ENCODE measurements at regions not wholly inside any gene's neighbourhood (a gene's known extent, or its start where the extent isn't known, plus 50 kb on each side); places are given as distances from the start of the nearest gene placed in this dataset.

DNA sequence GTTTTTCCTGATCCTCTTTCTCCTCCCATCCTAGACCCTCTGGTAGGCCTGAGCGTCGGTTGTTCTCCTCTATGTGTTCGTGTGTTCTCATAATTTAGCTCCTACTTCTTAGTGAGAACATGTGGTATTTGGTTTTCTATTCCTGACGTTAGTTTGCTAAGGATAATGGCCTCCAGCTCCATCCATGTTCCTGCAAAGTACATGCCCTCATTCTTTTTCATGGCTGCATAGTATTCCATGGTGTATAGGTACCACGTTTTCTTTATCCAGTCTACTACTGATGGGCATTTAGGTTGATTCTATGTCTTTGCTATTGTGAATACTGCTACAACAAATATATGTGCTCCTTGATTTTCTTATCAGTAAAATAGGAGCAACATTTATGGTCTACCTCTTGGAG is 146.8 kb upstream of the PTCHD1 start:
- Histone ChIP-seq H3K79me2 (ENCODE audit: control insufficient read depth, insufficient read depth, low read length) (no peaks in the 10 kb centered on the region), H3K27me3 (ENCODE audit: control insufficient read depth, extremely low read depth, insufficient read depth, low read length) (no peaks in the 10 kb centered on the region), H3K36me3 (ENCODE audit: control insufficient read depth in 2 of 2, extremely low read depth in 1 of 2, insufficient read depth in 2 of 2, low read length in 2 of 2) (no peaks in the 10 kb centered on the region), H3K9me3 (ENCODE audit: control insufficient read depth, low read depth, low read length) (no peaks in the 10 kb centered on the region), H4K20me1 (ENCODE audit: control insufficient read depth, extremely low read depth, insufficient read depth, low read length) (no peaks in the 10 kb centered on the region), H2AFZ (ENCODE audit: control insufficient read depth, low read length) (no peak overlapping the region), H3K4me1 (ENCODE audit: control insufficient read depth, extremely low read depth, insufficient read depth, low read length) (no peaks in the 10 kb centered on the region), H3K4me3 (ENCODE audit: control insufficient read depth in 2 of 3, extremely low read depth in 1 of 3, insufficient read depth in 2 of 3, low read depth in 1 of 3, low read length in 3 of 3) (no peak overlapping the region), H3K9me1 (ENCODE audit: control insufficient read depth, extremely low read depth, insufficient read depth, low read length) (no peaks in the 10 kb centered on the region), H3K9ac (ENCODE audit: control insufficient read depth, extremely low read depth, insufficient read depth, low read length) (no peak overlapping the region), H3K4me2 (ENCODE audit: control insufficient read depth, extremely low read depth, insufficient read depth, low read depth, low read length) (no peak overlapping the region), H3K27ac (ENCODE audit: control insufficient read depth, insufficient read depth, low read length) (no peak overlapping the region)
- FAIRE-seq, result no peak
- no peak for DNase-seq (ENCODE audit: low read depth, low spot score)
- TF ChIP-seq CTCF (optimal IDR thresholded peaks at IDR 0.05 in 1 of 3, IDR thresholded peaks at IDR 0.05 in 1 of 3, conservative IDR thresholded peaks at IDR 0.05 in 1 of 3; ENCODE audit: extremely low read depth in 1 of 3, insufficient read depth in 2 of 3, low read length in 3 of 3), result no peak
- TF ChIP-seq EZH2 (IDR thresholded peaks at IDR 0.05; ENCODE audit: low read length), result no peak
- dilution Hi-C loops (cut with MboI; ENCODE audit: extremely low pct_ligation_motif_present, low sequenced_read_pairs), result no loop called here

- no peaks in the 10 kb centered on the region for H3K9me1 ChIP-seq (ENCODE audit: control insufficient read depth, extremely low read depth, insufficient read depth, low read length)
- H4K20me1 ChIP-seq (ENCODE audit: control insufficient read depth, extremely low read depth, insufficient read depth, low read length), result no peaks in the 10 kb centered on the region
- H3K27ac ChIP-seq (ENCODE audit: control insufficient read depth, insufficient read depth, low read length), result no peak overlapping the region
- FAIRE-seq (no peak), DNase-seq (ENCODE audit: low read depth, low spot score) (no peak)
- dilution Hi-C loops (cut with MboI; ENCODE audit: extremely low pct_ligation_motif_present, low sequenced_read_pairs), result no loop called here
- no peak overlapping the region for H3K9ac ChIP-seq (ENCODE audit: control insufficient read depth, extremely low read depth, insufficient read depth, low read length)
- H3K4me1 ChIP-seq (ENCODE audit: control insufficient read depth, extremely low read depth, insufficient read depth, low read length), result no peaks in the 10 kb centered on the region
- H3K27me3 ChIP-seq (ENCODE audit: control insufficient read depth, extremely low read depth, insufficient read depth, low read length), result no peaks in the 10 kb centered on the region
- H2AFZ ChIP-seq (ENCODE audit: control insufficient read depth, low read length), result no peak overlapping the region
- no peaks in the 10 kb centered on the region for H3K9me3 ChIP-seq (ENCODE audit: control insufficient read depth, low read depth, low read length)
- no peaks in the 10 kb centered on the region for H3K79me2 ChIP-seq (ENCODE audit: control insufficient read depth, insufficient read depth, low read length)
- no peak overlapping the region for H3K4me2 ChIP-seq (ENCODE audit: control insufficient read depth, extremely low read depth, insufficient read depth, low read depth, low read length)
- H3K4me3 ChIP-seq (ENCODE audit: control insufficient read depth in 2 of 3, extremely low read depth in 1 of 3, insufficient read depth in 2 of 3, low read depth in 1 of 3, low read length in 3 of 3), result no peak overlapping the region
- TF ChIP-seq CTCF (optimal IDR thresholded peaks at IDR 0.05 in 1 of 3, IDR thresholded peaks at IDR 0.05 in 1 of 3, conservative IDR thresholded peaks at IDR 0.05 in 1 of 3; ENCODE audit: extremely low read depth in 1 of 3, insufficient read depth in 2 of 3, low read length in 3 of 3), result no peak
- no peak for TF ChIP-seq EZH2 (IDR thresholded peaks at IDR 0.05; ENCODE audit: low read length)
- no peaks in the 10 kb centered on the region for H3K36me3 ChIP-seq (ENCODE audit: control insufficient read depth in 2 of 2, extremely low read depth in 1 of 2, insufficient read depth in 2 of 2, low read length in 2 of 2)
These were observed 139.6 kb upstream of the PTCHD1 start for GRCh38 chrX:23194885-23195554.

Measured in keratinocyte (primary cell).